Umbilical cord (tissue), 1 donor: ENCODE measurements at regions not wholly inside any gene's neighbourhood (a gene's known extent, or its start where the extent isn't known, plus 50 kb on each side); places are given as distances from the start of the nearest gene placed in this dataset.
"Not testable (repeated sequence)": the region's sequence is repeated elsewhere in the genome, so short reads cannot be mapped to it uniquely, and the experiment has no call there.

Source experiments
- DNase-seq: peaks from one replicate; pipeline ENCODE4 v3.0.0-alpha.2; 2015; ENCODE audit warnings: low spot score

GRCh38 chr18:30828700-30829099 is 213.8 kb downstream of the DSC3 start:
- no peak for DNase-seq

GRCh38 chr18:30819619-30820018 is 222.9 kb downstream of the DSC3 start:
- no peak for DNase-seq

- no peak for DNase-seq
These were observed 228.1 kb downstream of the DSC3 start for GRCh38 chr18:30814446-30814845.

- no peak for DNase-seq
These were observed 231.0 kb downstream of the DSC3 start for GRCh38 chr18:30811580-30811979.

GRCh38 chr18:30810580-30810979 is 232.0 kb downstream of the DSC3 start:
- DNase-seq: no peak

GRCh38 chr18:30806823-30807222 is 235.7 kb downstream of the DSC3 start:
- no peak for DNase-seq

- DNase-seq: no peak
These were observed 241.7 kb downstream of the DSC3 start for GRCh38 chr18:30800800-30801199.

GRCh38 chr18:30792051-30792450 is 250.5 kb downstream of the DSC3 start:
- DNase-seq: peak; percentile 2

- not testable (repeated sequence) for DNase-seq
These were observed 254.0 kb downstream of the DSC3 start for GRCh38 chr18:30788411-30788991.

GRCh38 chr18:30787410-30787809 is 255.1 kb downstream of the DSC3 start:
- DNase-seq: no peak

GRCh38 chr18:30781601-30782000 is 260.9 kb downstream of the DSC3 start:
- no peak for DNase-seq

- no peak for DNase-seq
These were observed 266.9 kb downstream of the DSC3 start for GRCh38 chr18:30775629-30776028.

GRCh38 chr18:30772170-30772569 is 270.4 kb downstream of the DSC3 start:
- DNase-seq: not testable (repeated sequence)

GRCh38 chr18:30766053-30766452 is 276.5 kb downstream of the DSC3 start:
- no peak for DNase-seq

- no peak for DNase-seq
These were observed 277.3 kb downstream of the DSC3 start for GRCh38 chr18:30765247-30765646.

GRCh38 chr18:30763902-30764350 is 278.6 kb downstream of the DSC3 start:
- DNase-seq: peak; percentile 54

GRCh38 chr18:30754846-30755245 is 287.7 kb downstream of the DSC3 start:
- no peak for DNase-seq

GRCh38 chr18:30748541-30748940 is 294.0 kb downstream of the DSC3 start:
- no peak for DNase-seq

GRCh38 chr18:30746224-30746623 is 296.3 kb downstream of the DSC3 start:
- DNase-seq: no peak

GRCh38 chr18:30743033-30743432 is 299.5 kb downstream of the DSC3 start:
- DNase-seq: no peak

GRCh38 chr18:30730915-30731314 is 311.6 kb downstream of the DSC3 start:
- DNase-seq: no peak

- DNase-seq: no peak
These were observed 314.7 kb downstream of the DSC3 start for GRCh38 chr18:30727849-30728248.

- DNase-seq: no peak
These were observed 329.2 kb downstream of the DSC3 start for GRCh38 chr18:30713299-30713698.

GRCh38 chr18:30712383-30712782 is 330.2 kb downstream of the DSC3 start:
- no peak for DNase-seq
